ENCODE measurements at regions not wholly inside any gene's neighbourhood (a gene's known extent, or its start where the extent isn't known, plus 50 kb on each side); places are given as distances from the start of the nearest gene placed in this dataset.
A peak's percentile ranks its signal among the peaks of the same experiment; 100 is the strongest.

DNA sequence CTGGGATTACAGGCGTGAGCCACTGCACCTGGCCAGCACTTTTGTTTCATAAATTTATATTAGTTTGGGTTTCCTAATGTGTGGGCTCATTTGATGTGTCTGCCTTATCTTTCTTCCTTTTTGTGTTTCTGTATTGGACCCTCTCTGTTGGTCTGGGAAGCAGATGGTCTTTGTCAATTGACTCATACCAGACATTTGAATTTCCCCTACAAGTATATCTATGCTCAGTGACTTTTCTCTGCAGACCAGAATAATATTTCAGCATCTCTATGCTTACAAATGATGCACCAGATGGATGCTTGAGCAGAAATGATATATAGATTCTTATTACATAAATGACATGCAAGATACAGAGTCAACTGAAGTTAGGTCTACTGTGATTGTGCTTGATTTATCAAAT is 329.9 kb upstream of the SLCO3A1 start:
- DNase-seq: no peak

DNA sequence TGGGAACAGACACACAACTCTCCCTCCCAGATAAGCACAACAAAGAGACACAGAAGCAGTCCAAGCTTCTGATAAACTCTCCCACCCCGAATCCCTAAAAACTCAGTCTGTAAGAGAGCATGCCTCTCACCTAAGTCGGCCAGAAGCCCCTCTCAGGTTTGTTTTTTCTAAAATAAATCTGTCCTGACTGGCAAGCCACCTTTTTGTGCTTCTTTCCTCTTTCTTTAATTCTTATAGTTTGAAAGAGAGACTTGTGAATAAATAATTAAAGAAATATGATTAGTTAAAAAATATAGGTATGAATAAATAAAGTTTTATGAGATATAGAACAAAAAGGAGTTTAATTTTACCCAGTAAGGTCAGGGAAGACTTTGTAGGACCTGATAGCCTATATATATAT is 329.0 kb upstream of the SLCO3A1 start:
- DNase-seq: no peak

DNA sequence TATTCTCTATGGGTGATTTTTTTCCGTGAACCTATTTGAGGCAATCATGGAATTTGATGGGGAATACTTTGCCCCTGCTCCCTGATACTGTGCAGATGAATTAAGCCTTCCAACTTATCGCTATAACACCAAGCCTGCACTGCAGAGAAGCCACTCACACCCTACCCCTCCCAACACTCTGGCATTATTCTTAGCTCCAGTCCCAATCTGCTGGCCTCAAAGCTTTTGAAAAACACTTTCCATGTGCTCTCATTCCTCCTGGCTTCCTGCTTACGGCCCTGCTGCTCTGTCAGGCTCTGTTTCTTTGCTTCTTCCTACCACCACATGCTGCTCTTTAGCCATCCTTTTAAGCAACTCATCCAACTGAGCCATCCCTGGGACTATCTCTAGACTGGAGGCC is 327.8 kb upstream of the SLCO3A1 start:
- DNase-seq: peak in 1 of 2 experiments; percentile 36

DNA sequence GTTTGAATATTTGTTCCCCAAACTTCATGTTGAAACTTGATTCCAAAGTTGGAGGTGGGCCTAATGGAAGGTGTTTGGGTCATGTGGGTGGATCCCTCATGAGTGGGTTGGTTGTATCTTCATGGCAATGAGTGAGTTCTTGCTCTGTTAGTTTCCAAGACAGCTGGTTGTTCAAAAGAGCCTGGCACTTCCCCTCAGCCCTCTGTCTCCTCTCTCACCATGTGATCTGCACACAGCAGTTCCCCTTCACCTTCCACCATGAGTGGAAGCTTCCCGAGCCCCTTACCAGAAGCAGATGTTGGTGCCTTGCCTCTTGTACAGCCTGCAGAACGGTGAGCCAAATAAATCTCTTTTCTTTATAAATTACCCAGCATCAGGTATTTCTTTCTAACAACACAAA is 327.1 kb upstream of the SLCO3A1 start:
- no peak for DNase-seq

DNA sequence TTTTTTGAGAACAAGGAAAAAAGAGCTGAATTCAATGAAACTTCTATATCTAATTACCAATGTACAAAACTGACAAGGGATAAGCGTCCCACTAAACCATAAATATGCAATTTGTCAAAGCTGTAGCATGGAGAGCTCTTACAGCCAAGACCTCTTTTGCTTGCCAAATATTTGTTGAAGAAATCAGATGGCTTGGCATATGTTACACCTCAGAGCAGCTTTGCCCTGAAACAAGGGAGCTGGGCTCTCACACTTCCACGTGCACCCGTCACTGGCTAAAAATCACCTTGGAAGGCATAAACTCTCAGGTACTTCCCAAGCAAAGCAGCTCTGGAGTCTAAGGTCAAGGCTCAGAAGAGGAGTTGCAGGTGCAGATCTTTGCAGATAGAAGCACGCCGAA is 324.7 kb upstream of the SLCO3A1 start:
- DNase-seq: peak; percentile 21 to 70

DNA sequence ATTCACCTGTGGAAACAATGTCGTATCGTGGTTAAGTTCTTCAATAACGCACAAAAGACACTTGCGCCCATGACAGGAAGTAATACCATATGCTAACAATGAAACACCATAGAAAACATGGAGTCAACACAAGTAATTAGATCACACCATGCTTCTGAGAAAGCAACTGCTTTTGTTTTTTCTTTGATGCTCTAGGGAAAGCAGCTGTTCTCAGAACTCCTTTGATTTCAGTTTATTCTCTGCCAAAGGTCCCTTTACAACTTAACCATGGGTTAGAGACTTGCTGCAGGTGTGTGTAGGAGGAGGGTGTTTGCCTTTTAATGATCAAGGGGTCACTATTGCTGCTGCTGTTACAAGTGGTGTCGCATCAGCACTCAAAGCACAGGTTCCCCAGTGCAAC is 324.0 kb upstream of the SLCO3A1 start:
- no peak for DNase-seq

DNA sequence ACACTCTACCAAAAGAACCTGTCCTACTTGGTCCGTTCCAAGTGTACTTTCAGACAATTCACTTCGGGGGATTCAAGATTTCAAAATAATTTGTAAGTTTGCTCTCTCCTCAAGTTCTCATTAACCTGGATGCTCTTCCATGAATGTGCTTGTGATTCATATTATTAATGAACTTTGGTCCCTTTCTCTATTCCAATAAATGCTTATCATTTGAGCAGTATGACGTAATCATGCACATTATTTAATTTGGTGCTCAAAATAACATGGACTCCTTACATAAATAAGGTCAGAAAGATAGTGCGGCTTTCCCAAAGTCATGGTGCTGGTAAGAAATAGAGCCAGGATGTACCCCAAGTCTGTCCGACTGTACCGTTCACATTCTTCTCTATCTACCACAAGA is 323.2 kb upstream of the SLCO3A1 start:
- no peak for DNase-seq

DNA sequence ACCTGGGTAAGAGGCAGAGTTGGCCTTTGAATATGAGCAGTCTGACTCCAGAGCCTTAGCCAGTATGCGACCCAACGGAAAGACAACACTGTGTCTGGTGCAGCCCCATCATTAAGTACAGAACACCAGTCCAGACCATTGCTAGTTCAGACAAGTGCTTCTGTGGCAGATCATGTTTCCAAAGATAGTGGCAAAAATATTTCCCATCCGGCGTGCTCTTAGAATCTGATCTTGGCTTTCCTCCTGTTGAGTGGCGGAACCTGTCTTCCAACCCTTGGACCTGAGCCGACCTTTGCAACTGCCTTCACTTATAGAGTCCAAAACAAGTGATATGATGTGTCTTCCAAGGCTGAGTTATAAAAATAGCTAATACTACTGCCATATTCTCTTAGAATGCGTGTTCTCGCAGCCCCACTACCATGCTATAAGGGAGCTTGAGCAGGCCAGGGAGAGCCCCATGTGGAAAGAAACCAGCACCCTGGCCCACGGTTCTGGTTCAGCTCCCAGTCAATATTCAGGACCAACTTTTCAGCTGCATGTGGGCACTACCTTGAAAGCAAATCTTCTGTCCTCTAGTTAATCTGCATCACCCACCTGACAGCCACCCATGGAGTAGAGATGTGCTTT is 322.4 kb upstream of the SLCO3A1 start:
- no peak for DNase-seq

DNA sequence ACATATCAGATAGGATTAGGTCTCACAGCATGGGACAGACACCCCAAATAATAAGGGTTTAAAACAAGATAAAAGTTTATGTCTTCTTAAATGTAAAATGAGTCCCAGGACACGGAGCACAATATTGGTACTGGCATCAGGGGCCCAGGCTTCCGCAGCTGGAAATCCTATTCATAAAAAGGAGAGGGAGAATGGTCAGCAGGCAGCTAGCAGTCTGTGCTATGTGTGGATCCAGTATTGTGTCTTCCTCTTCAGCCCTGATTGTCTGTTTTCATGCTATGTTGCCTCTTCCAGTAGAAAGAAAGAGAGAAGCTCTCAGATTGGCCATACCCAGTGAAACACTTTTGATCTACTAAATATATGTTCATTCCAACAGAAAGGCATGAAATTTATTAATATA is 319.3 kb upstream of the SLCO3A1 start:
- DNase-seq: no peak

DNA sequence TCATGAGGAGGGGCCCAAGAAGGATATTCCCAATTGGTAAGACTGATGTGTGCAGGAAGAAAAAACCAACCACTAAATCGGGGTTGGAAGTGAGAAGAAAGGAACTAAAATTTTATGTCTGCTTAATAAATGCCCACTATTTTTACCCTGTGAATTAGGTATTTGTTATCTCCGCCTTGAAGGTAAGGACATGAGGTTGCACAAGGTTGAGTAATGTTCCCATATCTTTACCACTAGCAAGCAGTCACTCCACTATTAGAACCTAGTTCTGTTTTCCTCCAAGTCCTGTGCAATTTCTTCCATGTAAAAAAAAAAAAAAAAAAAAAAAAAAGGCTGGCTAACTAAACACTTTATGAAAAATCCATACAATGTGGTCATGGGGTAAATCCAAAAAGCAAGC is 318.5 kb upstream of the SLCO3A1 start:
- DNase-seq: no peak

DNA sequence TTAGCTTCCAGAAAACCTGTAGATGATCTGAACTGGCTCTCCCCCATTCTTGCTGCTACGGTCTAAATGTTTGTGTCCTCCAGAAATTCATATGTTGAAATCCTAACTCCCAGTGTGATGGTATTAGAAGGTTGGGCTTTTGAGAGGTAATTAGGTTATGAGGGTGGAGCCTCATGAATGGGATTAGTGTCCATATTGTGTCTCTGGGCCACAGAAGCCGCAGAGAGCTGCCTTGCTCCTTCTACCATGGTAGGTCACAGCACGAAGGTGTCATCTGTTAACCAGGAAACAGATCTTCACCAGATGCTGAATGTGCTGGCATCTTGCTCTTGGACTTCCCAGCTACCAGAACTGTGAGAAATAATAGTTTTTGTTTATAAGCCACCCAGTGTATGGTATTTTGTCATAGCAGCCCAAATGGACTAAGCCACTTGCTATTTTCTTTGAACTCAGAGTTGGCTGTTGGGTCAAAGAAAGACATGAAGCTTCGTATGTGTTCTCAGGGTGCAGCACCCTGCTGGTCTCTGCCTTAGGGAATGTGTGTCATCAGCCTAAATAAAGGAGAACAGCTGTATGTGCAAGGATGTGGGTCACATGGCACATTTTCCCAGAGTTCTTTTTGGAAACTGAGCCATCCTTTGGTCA is 317.5 kb upstream of the SLCO3A1 start:
- DNase-seq: no peak

DNA sequence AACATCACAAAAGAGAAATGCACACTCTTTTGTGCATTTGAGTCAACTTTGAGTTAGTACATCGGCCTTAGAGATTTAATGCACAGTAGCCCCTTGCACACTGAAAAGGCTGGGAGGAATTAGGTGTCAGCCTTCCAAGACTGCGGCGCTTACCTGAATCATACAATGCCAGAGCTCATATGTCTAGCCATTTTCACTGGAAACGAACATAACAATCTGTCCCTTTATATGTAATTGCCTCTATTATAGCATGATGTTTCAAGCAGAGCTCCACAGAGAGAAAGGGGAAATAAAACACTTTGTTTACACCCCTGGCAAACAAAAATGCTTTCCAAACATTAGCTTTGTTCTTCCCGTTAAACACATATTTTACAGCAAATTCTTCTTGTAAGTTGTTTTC is 315.7 kb upstream of the SLCO3A1 start:
- DNase-seq: no peak

DNA sequence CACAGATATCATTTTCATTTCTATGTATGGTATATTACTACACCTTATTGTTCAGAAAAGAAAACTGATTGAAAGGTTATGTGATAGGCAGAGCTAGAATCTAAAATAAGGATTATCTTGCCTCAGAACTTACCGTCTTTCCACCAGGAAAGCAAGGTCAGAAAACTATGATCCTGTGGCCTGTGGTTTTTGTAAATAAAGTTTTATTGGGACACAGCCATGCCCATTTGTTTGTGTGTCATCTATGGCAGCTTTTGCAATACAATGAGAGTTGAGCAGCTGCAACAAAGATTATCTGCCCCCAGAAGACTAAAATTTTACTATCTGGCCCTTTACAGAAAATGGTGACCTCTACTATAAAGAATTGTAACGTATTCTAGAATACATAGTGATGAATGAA is 314.7 kb upstream of the SLCO3A1 start:
- no peak for DNase-seq

DNA sequence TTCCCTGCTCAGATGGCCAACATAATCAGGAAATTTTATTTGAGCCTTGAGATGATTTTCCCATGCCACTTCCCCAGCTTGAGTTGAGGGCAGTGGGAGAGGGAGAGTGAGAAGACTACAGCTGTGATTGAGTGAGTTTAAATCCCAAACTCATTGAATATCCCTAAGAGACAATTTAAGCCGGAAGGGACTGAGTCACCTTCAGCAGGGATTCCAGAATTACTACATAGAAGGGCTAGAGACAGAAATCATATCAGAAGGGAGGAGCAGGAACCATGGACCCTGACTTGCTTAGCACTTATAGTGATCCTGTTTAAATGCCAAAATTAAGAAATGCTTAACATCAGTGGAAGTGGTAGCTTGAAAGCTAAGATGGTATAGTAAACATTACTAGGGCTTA is 312.2 kb upstream of the SLCO3A1 start:
- no peak for DNase-seq

DNA sequence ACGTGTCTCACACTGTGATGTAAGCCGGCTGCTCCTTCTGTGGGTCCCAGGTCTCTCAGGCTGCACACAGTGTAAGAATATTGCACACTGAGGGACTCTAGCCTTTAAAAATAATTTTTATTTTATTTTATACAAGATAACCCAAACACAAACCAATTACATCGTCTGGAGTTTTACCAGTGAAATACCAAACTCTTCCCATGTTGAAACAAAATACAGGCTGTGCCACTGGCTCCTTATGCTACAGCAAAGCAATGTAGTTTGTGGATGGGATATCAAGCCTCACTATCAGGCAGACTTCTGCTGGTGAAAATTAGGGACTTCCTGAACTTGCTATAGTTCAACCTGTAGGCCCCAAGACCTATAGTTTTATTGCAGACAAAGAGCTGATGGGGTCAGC is 311.3 kb upstream of the SLCO3A1 start:
- DNase-seq: no peak

DNA sequence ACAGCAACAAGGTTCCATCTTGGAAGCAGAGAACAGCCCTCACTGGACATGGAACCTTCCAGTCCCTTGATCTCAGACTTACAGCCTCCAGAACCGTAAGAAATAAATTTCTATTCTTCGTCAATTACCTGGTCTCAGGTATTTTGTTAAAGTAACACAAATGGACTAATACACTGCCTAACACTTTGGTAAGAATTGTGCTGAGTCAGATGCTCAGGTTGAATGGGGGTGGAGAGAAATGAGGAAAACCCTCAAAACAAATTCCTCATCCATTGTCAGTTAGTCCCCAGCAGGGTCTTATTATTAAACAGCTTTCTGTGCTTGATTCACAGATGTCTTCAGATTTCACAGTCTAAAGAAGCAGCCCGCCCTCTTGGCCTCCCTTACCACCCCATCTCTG is 306.2 kb upstream of the SLCO3A1 start:
- DNase-seq: no peak

DNA sequence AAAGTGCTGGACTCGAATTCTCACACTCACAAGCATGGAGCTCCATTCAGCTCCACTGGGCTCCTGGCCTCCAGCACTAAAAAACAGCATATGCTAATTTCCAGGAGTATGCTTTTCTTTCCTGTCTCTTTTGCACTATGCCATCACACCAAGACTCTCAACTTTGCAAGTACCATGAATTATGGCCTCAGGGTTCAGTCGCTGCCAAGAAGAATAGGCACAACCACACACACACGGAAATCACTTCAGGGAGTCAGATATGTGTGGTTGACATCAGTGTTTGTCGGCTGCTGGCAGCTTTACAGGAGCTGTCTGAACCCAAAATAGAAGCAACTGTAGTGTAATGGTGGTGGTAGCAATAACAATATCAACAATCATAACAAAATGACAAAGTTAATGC is 305.0 kb upstream of the SLCO3A1 start:
- no peak for DNase-seq

DNA sequence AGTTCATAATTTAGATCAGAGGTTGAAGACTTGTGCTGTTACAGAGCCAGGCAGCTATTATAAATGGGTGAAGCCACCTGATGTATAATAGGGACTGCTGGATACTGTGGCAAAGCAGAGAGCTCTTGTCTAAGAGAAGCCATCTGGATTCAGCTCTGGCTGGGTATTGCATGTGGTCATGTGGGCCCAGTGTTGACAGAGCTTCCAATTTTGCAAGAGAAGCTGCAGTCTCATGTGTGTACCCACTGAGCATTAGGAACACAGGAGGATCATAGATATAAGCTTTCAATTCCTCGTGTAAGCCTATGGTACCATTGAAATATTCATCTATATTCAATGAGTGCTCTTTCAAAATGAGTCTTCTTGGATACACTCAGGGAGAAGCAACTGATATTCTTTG is 303.9 kb upstream of the SLCO3A1 start:
- DNase-seq: no peak

DNA sequence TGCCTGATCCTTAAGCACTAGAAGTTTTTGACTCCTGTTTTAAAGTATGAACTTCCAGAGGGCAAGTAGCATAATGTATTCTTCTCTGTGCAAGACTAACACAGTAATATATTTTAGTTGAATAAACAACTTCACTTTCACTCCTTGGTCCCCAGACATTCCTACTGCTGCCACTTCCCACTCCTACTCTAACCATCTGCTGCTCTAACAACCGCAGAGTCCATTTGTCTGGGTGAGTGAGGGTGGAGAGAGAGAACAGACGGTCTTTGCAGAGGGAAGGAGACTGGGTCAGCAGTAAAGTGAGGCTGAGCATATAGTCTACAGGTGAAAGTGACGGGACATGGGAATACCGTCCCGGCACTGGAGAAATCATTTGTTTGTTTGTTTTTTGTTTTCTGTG is 301.0 kb upstream of the SLCO3A1 start:
- no peak for DNase-seq

DNA sequence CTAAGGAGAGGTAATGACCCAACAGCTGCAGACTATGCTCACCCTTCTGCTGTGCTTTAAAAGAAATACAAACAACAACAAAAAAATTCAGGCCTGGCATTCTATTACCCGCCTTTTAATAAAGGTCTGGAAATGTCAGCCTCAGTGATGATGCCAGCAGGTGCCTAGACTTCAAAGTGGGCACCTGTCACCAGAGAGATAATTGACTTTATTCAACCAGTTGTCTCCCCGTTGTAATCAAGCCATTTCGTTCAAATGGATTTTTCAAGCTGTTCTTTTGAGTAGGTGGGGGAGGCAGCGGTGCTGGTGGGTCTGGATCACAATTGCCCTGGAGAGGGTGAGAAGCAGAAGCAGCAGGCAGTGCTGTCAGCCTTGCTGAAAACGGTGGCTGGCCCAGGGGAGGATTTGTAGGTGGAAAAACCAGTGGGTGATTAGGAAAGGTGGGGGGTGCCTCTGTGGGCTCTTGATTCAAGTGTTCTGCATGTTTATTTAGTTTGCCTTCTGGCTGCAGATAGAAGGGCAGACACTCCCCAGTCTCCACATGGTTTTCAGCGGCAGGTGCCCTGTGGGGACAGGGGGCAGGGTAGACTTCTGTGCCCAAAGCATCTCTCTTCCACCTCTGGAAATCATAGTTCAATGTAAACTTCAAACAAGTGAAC is 300.2 kb upstream of the SLCO3A1 start:
- no peak for DNase-seq

DNA sequence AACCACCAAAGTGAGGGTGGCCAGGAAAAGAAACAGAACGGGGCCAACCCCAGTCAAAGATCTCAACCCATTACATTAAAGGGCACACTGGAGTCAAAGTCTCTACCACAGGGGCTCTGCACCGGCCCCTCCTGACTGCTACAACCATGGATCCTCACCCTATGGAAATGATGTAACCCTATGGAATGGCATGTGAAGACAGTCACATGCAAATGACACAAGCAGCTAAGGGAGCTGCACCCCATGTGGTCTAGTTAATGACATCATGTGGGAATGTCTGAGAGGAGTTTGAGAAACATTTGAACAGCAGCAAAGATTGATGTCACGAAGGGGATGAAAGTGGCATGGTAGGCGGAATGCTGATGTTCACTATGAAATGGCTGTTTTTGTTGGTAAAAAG is 298.2 kb upstream of the SLCO3A1 start:
- no peak for DNase-seq

DNA sequence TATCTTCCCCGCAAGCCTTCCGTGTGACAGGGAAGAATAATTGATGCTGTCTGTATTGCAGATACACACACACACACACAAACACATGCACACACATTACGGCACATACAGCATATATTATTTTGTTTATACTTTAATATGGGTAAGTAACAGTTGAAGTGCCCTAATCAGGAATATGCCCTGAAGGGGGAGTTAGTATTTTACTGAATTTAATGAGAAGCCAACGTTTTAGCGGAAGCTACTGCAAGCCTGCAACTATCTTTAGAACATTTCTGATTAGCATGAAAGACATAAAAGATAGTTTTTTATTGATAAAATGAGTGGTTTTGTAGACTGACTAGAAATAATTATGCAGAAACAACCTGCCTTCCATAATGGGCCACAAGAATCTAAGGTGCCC is 296.6 kb upstream of the SLCO3A1 start:
- no peak for DNase-seq

DNA sequence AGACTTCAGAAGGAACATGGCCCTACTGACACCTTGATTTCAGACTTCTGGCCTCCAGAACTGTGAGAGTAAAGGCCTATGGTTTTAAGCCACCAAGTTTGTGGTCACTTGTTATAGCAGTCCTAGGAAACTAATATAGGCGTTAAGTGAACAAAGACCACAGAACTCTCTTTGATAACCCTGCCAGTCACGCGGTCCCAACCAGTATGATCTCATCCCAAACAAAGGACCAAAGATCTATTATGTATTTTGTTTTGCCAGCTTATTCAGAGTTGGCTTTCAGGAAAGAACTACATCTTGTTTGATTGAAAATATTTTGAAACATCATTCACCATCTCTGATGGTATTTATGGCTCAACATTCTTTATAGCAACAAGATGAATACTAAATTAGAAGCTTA is 294.4 kb upstream of the SLCO3A1 start:
- no peak for DNase-seq

DNA sequence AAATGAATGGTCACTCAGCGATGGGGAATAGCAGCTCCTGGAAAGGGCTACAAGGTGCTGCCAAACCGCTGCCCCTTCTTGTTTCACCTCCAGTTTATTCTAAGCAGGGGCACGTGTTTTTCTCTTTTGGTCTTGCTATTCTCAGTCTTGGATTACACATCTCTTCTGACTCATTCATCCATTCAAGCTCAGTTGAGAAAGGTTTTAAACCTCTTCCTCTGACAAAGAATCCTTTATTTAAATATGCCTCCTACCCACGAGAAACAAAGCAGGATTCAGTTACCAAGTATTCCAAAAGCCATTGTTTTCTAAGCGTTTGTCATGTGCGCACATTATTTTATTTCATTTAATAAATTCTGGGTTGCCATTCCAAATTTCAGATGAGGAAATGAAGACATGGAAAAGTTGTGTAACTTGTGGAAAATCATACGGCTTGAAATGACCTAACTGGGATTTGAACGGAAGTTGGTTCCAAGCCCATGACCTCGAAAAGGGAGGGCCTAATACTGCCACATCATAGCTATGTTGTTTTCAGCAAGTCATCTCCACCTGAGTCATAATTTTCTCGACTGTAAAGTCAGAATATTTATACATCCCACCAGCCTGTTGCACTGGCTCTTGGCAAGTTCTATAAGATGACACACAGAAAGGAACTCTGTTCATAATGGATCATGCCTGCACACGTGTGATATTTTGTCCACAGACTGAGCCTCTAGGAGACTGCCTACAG is 292.0 kb upstream of the SLCO3A1 start:
- DNase-seq: no peak

Data from cerebellar nuclear complex (tissue), 1 donor.